ENCODE measurements at regions not wholly inside any gene's neighbourhood (a gene's known extent, or its start where the extent isn't known, plus 50 kb on each side); places are given as distances from the start of the nearest gene placed in this dataset.

- Histone ChIP-seq H3K14ac (ENCODE audit: insufficient read depth, low read length) (no peak overlapping the region), H3K79me1 (ENCODE audit: insufficient read depth, low read depth, low read length, poor library complexity, severe bottlenecking) (no peaks in the 10 kb centered on the region), H2BK20ac (ENCODE audit: low read depth, low read length, poor library complexity, severe bottlenecking) (no peak overlapping the region), H4K91ac (ENCODE audit: insufficient read length, low read depth, low read length) (no peak overlapping the region), H3K4ac (ENCODE audit: low read depth, low read length) (no peak overlapping the region), H3K18ac (ENCODE audit: insufficient read length, low read depth, low read length) (no peak overlapping the region), H4K8ac (replicated peaks; ENCODE audit: insufficient read length, low read depth, low read length) (no peak overlapping the region), H3K56ac (ENCODE audit: insufficient read length, low read depth, low read length) (no peak overlapping the region), H3K27ac (ENCODE audit: insufficient read length, low read depth, low read length) (no peak overlapping the region), H3K9ac (ENCODE audit: extremely low read depth, insufficient read length, low read length) (no peak overlapping the region), H4K5ac (ENCODE audit: insufficient read length, low read depth, low read length) (no peak overlapping the region), H3K23ac (ENCODE audit: insufficient read length, low read depth, low read length) (no peak overlapping the region), H2BK5ac (ENCODE audit: insufficient read length, low read length) (no peak overlapping the region), H2BK120ac (ENCODE audit: low read depth, low read length, poor library complexity, severe bottlenecking) (no peak overlapping the region), H3K23me2 (ENCODE audit: insufficient read length, low read depth, low read length, poor library complexity, severe bottlenecking) (no peaks in the 10 kb centered on the region), H2BK12ac (ENCODE audit: insufficient read length, low read depth, low read length) (no peak overlapping the region), H3K27me3 (ENCODE audit: insufficient read depth, low read length) (no peaks in the 10 kb centered on the region; the same call in 1 of the 2 replicates), H3T11ph (ENCODE audit: low read length) (no peak overlapping the region), H4K20me1 (ENCODE audit: control insufficient read depth, insufficient read depth, insufficient read length) (no peaks in the 10 kb centered on the region), H3K4me2 (ENCODE audit: insufficient read depth, insufficient read length, low read length) (no peak overlapping the region), H3K9me3 (ENCODE audit: control insufficient read depth, low read depth, low read length) (no peaks in the 10 kb centered on the region), H2AK5ac (ENCODE audit: insufficient read length, low read length) (no peak overlapping the region), H3K4me1 (ENCODE audit: insufficient read depth, low read length) (no peaks in the 10 kb centered on the region), H3K79me2 (ENCODE audit: insufficient read depth, low read length) (no peaks in the 10 kb centered on the region), H2BK15ac (ENCODE audit: low read depth, low read length) (no peak overlapping the region), H2AFZ (ENCODE audit: low read length) (no peak overlapping the region)
- H3K4me1 Mint-ChIP-seq: no peaks in the 10 kb centered on the region
- H3K4me3 Mint-ChIP-seq: no peak overlapping the region
- WGBS (ENCODE audit: extremely low coverage, insufficient read length, low lambda C conversion rate): no CpG with 5 or more reads among the region's 16 CpGs
- no peak for TF ChIP-seq CTCF (conservative IDR thresholded peaks at IDR 0.05)
- no peaks in the 10 kb centered on the region for H3K36me3 Mint-ChIP-seq (ENCODE audit: insufficient read depth in 1 of 3, low read depth in 3 of 3)
- H3K27ac Mint-ChIP-seq: no peak overlapping the region
- no peaks in the 10 kb centered on the region; the same call in none of the 2 replicates for H3K27me3 Mint-ChIP-seq (ENCODE audit: low read depth)
- DNase-seq: no peak
- no peaks in the 10 kb centered on the region for H3K9me3 Mint-ChIP-seq
Measured at GRCh38 chr10:124308056-124308645, 110.6 kb downstream of the OAT start.
